NT2/D1 (cell line): ENCODE measurements at regions not wholly inside any gene's neighbourhood (a gene's known extent, or its start where the extent isn't known, plus 50 kb on each side); places are given as distances from the start of the nearest gene placed in this dataset.

Source experiments
- YY1 ChIP-seq: IDR thresholded peaks from 2 replicates; pipeline ENCODE4 v1.6.1; 2011; ENCODE audit not compliant: insufficient read length, insufficient read depth
- ZNF274 ChIP-seq: IDR thresholded peaks from 2 replicates; pipeline ENCODE4 v1.6.1; 2011; ENCODE audit warnings: mild to moderate bottlenecking, low read depth, low read length

GRCh38 chr13:107576430-107576829 lies 638.9 kb downstream of the LIG4 start:
- TF ChIP-seq ZNF274 = no peak
- no peak for TF ChIP-seq YY1
